GM21423 (cell line): ENCODE measurements at regions not wholly inside any gene's neighbourhood (a gene's known extent, or its start where the extent isn't known, plus 50 kb on each side); places are given as distances from the start of the nearest gene placed in this dataset.

Source experiments
- ATAC-seq: cut with Tn5 transposase; IDR thresholded peaks from one replicate; pipeline ENCODE4 v1.9.1; 2021; ENCODE audit warnings: mild to moderate bottlenecking, moderate library complexity; ENCODE audit not compliant: unreplicated experiment

DNA sequence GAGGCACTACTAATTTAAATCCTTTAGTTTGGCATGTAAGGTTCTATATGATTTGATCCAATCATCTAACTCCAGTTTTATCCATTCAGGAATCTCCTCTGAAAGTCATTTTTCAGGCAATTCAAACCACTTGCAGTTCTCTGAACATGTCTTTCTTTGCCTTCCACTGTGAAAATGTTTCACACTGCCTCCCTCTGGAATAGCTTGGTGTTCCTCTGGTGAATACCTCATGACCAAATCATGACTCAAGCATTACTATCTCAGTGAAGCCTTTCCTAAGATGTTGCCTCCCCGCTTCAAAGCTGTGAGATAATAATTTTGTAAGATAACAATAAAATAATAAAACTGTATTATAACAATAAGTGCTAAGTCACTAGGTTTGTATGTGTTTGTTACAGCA lies 981.1 kb downstream of the DTWD2 start:
- ATAC-seq: no peak

DNA sequence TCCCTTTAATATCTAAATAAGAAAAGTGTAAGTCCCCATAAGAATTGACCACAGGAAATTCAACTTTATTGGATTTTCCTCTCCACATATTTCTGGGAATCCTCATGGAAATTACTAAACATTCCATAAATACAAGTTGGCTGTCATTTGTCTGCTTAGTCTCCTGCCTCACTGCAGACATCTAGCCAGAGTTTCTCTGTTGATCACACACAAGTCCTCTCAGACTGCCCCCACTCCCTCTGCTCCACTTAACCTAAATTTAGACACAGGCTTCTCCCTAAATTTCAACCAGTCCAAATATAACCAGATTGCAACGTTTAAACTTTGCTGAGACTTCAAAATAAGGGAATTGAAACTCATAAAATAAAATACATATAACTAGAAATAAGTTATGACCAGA lies 982.1 kb downstream of the DTWD2 start:
- no peak for ATAC-seq

DNA sequence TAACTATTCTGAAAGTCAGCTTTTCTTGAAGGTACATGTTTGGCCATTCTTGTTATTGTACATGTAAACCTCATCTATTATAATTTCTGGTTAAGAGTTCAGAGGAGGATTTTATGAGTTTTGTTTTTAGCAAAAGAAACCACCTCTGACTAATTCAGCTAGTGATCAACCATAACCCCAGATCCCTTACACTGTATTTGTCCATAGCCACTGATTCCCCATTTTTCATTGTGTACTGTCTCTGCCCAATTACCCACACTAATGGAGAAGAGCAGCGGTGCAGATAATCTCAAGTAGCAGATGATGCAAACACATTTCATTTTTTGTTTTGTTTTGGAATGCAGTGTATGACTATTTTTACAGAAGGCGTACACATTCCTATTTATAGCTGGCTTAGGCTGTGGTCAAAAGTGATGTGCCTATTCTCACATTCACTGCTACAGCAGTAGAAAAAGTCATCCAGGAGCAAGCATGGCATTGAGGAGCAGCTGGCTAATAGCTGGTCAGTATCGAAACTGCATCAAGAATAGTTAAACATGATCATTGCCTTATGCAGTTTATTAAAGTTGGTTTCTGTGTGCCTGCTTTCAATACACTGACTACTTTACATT lies 988.3 kb downstream of the DTWD2 start:
- no peak for ATAC-seq

DNA sequence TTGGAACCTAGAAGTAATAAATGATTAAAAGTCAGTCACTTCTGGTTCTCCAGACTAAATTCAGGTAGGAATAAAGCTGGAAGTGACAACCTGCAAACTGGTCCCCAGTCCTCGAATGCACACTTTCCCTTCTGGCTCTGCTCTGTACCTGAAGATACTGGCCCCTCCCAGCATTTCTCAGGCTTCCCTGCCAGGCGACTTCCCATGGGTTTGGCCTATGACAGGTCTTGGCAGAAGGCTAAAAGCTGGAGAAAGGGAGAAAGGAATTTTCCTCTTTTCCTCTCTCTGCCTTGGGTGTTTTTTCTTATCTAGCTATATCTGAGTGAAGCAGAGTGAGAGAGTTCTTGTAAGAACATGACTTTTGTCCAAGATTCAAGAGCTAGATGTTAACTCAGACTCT lies 1005.7 kb downstream of the DTWD2 start:
- ATAC-seq: no peak

DNA sequence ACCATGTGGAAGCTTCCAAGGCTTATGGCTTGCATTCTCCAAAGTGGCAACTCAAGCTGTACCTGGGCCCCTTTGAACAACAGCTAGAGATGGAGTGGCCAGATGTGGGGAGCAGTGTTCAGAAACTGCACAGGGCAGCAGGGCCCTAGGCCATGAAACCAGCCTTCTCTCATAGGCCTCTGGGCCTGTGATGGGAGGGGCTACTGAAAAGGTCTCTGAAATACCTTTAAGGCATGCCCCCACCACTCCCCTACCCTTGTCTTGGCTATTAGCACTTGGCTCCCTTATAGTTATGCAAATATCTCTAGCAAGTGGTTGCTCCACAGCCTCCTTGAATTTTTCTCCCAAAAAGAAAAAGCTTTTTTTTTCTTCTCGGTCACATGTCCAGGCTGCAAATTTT lies 1014.6 kb downstream of the DTWD2 start:
- ATAC-seq: no peak

DNA sequence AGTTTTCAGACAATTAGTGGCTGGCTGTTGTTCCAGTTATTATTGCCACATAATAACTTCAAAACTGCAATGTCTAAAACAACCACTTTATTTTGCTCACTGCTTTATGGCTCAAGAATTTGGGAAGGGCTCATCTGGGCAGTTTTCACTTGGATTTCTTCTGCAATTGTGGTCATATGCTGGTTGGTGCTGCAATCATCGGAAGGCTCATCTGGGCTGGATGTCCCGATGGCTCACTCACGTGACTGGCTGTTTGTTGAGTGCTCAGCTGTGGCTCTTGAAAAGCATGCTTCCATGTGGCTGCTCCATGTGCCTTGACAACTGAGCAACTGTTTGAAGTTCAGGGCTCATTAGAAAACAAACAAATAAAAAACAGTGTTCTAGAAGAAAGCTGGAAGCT lies 1032.5 kb downstream of the DTWD2 start:
- no peak for ATAC-seq

DNA sequence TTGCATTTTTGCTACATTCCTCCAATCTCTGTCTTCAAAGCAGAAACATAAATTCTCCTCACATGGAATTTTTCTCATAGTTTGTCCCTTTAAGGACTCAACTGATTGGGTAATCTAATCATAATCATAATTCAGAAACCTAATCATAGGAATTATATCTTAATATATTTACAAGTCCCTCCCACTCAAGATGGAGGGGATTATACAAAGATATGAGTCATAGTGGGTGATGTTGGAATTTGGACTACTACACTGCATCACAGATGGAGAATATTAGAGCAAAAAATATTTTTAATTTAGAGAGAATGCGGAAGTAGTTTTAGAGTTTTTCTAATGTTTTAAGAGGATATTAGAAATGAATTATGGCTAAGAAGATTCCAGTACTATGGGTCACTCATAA lies 1034.0 kb downstream of the DTWD2 start:
- no peak for ATAC-seq

DNA sequence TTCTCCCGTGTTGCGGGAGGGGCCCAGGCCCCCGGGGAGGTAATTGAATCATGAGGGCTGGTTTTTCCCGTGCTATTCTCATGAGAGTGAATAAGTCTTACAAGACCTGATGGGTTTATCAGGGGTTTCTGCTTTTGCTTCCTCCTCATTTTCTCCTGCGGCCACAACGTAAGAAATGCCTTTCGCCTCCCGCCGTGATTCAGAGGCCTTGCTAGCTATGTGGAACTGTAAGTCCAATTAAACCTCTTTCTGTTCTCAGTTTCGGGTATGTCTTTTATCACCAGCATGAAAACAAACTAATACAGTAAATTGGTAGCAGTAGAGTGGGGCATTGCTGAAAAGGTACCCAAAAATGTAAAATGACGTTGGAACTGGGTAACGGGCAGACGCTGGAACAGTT lies 1035.1 kb downstream of the DTWD2 start:
- no peak for ATAC-seq

DNA sequence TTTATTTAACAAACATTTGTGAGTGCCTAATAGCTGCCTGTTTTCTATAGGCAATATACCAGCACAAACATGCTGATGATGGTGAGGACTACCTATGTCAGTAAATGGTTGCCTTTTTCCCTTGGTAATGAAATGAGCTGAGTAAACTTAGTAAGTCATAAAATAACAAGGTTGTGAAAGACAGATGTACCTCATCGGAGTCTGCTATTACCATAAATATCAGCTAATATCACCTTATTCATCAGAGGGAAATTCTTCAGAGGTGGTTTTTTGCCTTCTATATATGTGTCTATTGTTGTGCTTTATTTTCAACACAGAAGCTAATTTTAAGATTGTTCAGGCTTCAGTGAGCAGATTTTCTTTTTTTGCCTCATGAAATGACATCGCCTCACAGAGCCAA lies 1040.5 kb downstream of the DTWD2 start:
- no peak for ATAC-seq

DNA sequence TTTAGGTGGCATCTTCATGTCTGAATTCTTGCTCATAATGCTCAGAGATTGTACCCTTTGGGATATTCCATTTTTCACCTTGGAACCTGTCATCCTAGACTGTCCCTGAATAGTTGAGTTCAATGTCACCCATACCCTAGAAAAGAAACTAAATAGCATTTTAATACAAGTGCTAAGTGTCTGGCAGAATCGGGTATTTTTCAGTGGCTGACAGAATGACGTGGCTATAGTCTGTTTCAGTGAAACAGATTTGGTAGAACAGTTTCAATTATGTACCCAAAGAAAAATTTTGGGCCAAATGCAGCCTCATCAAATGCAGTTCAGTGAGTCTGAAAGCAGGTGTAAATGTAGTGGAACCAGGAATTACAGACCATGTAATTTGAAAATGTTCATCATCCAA lies 1041.2 kb downstream of the DTWD2 start:
- no peak for ATAC-seq

DNA sequence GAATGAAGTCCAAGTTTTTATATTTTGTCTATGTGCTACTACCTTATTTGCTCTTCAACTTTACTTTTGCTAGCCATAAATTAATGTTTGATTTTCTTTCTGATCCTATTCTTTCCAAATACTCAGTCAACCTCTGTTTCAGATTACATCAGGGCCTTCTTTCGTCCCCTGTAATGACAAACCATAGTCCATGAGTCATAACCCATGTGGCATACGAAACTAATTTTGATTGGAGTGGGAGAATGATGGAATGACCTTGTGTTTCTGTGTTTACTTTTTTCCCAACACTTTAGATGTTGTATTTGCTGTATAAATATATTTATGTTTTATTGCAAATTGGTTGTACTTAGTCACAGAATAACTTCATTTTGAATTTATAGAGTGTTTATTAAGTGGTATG lies 1043.1 kb downstream of the DTWD2 start:
- ATAC-seq: no peak

DNA sequence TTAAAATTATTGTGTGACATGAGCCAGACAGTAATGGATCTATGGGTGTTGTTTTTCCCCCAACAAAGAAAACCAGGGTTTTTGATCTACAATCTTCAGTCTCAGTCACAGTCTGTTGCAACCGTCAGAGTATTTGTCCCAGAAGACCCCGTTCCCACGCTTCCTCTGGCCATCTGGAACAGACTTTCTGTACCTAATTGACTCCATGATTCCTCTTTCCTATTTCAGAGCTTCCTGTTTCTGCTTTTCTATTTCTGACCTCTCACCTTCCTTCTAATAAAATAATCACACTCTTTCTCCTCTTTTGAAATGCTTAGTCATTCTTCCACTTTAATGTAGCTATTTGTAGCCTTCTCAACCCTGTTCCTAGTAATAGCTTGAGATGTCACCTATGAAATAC lies 1044.8 kb downstream of the DTWD2 start:
- no peak for ATAC-seq

DNA sequence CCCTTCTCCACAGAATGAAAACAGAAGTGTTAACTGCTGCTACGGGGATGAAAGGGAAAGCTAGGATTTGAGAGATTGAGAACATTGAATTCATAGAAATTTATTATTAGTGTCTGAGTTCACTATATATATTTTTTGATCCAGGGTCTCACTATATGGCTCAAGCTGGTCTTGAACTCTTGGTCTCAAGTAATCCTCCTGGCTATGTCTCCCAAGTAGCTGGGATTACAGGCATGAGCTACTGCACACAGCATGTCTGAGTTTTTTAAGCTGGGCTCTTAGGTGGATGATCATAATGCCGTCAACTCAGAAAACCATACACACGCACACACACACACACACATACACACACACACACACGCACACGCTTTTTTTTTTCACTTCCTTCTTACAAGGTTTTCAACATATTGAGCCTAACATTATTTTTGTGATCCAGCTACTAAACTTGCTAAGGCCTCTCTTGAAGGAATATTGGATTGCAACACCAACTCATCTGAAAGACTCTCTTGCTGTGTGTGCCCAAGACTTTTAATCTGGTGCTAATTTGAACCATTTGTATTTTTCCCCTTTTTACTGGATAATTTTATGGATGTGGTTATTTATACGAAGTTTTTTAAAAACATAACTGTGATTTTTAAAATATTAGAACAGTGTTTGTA lies 1045.4 kb downstream of the DTWD2 start:
- no peak for ATAC-seq

DNA sequence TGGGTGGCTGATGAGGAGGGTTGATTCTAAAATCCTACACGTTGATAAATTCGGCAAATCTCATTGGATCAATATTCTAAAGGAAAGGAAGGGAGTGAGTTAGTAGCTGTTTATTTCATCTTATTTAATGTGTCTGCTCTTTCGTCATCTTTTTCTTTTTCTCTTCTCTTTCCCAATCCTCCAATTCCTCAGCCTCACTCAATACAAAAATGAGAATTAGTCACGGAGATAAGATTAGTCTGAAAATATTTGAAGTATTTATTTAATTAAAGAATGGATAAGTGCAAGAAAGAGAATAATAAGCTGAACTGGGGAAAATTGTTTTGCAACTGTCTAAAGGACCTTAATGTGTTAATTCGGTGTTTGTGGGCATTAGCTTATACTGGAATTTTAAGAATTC lies 1095.1 kb downstream of the DTWD2 start:
- ATAC-seq: no peak

DNA sequence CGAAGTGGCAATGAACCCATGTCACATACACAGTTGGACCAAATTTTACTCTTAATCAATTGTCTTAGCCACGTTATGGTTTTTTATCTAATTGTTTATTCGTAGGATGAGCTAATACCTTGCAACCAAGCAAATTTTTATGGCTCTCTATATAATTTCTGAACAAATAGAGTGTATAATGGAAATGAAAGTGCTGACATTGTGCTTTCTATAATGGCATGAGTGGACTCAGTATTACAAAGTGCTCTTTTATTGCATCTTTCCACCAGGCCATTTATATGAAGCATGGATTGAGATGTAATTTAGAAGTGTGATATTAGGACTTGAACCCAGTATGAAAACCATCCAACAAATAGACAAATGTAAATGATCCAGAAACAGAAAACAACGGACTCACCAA lies 1096.0 kb downstream of the DTWD2 start:
- ATAC-seq: no peak

DNA sequence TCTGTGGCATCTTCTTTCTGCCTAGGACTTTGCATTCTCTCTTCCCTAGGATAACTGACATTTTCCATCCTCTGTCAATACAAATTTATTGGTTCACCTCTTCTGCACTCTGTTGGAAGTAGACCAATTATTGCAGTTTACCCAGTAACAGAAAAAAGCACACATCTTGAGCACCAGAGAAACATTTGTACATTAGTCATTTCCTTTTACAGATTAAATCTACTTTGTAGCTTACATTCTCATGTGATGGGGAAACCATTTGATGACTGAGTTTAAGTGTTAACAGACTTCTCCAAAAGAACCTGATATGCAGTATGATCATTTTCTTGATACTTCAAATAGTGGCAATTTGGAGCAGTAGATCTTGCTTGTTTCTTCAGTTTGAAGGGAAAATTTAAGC lies 1098.8 kb downstream of the DTWD2 start:
- no peak for ATAC-seq

DNA sequence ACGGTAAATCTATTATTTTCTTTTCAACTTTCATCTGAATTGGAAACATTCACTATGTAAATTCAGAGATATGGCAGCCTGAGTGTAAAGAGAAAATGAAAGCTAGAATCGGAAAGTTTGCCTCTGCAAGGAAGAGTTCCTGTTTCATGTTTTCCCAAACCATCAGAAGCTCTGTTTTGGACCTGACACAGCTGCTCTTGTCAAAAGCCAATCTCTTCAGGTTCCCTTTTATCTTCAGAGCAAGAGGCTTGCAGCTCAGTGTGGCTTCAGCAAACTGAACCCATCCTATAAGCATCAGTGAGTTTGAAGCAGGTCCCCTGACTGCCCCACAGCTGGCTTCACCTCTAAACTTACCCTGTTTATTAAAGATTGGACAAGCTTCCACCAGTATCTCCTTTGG lies 1099.7 kb downstream of the DTWD2 start:
- ATAC-seq: peak; percentile 91

DNA sequence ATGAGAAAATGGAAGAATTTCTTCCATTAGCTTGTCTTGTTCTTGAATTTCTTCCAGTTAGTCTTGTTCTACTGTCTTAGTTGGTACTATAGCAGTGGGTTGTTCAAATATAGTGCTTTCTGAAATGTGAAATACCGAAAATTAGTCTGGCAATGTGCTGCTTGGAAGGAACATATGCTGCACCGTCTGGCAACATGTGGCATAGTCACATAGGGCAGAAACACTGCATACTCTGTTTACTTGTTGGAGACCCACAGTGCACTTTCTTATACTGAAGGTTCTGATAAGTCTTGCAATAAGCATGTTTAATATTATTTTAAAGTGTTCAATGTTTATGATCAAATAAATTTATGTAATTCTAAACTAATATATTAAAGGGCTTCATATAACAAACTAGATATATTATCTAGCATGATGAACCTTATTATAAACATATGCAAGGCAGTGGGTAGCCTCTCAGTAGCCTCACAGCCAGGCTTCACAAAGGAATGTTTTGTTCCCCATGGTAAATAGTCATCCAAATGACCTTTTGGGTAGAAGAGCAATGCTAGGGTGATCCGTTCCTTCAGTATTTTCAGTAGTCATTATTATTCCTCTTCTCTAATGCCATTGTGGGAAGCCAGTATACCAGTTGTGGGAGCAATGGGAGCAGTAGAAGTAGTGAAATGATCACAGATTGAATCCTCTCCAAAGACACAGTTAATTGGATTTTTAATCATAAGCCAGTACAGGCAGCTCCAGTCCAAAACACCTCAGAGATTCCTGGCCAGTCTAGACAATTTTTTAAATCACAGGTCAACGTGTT lies 1106.7 kb downstream of the DTWD2 start:
- no peak for ATAC-seq

DNA sequence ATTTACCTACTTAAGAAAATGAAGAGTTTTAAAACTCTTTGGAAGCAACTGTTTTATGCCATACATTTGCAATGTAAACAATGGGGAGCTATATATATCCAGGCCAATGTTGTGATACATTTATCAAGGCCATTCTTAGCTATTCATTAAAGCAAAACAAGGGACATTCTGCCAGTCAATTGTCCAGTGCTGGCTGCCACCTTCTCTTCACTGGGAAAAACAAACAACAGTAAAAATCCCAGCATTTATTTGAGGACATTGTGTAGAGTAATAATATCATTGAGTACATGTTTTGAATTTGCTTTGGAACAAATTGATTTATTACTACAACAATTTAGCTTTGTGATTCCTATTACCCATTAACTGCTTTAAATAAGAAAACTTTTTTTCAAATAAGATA lies 1107.4 kb downstream of the DTWD2 start:
- no peak for ATAC-seq

DNA sequence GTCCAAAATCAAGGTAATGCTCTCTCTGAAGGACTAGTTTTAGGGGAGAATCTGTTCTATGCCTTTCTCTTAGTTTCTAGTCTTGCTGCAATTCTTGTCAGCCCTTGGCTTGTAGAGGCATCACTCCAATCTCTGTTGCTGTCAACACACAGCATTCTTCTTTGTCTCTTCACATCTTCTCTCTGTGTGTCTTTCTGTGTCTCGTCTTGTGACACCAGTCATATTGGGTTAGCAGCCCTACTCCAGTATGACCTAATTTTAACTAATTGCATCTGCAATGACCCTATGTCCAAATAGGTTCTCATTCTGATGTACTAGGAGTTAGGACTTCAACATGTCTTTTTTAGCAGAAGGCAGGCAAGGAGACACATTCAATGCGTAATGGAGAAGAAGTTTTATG lies 1110.6 kb downstream of the DTWD2 start:
- no peak for ATAC-seq

DNA sequence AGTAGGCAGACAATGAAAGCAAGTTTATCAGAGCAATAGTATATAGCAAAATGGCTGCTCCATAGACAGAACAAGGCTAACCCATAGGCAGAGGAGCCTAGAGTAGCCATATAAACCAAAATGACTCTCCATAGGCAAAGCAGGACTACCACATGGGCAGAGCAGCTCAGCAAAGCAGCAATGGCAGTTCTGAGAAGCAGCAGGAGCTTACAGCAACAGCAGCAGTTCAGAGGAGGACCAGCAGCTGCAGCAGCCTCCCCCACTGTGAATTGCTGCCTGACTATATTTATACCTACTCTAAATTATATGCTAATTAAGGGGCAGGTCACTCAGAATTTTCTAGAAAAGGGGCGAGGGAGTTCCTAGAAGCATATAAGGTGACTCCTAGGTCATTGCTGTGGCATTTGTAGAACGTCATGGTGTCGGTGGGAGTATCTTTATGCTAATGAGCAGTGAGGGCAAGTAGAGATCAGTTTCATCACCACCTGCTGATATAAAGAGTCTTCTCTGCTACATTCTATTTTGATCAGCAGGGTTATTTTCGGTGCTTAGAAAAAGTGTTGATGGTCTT lies 1115.5 kb downstream of the DTWD2 start:
- ATAC-seq: no peak

DNA sequence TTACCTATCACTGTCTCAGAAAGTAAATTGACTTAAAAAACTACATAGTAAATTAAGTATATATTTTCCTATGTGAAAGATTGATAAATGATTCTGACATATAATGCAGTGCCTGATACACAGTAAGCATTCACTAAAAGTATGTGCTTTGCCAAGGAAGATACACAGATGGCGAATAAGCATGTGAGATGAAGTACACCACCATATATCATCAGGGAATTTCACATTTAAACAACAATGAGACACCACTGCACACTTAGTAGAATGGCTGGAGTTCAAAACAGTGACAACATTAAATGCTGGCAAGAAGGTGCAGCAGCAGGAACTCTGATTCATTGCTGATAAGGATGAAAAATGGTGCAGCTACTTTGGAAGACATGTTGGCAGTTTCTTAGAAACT lies 1118.8 kb downstream of the DTWD2 start:
- ATAC-seq: no peak
